CD14-positive monocyte (primary cell): ENCODE measurements at regions not wholly inside any gene's neighbourhood (a gene's known extent, or its start where the extent isn't known, plus 50 kb on each side); places are given as distances from the start of the nearest gene placed in this dataset.

Source experiments
- DNase-seq, 3 donors: peaks; one replicate each; pipeline ENCODE4 v3.0.0-alpha.2; 2011 to 2022
- H2AFZ ChIP-seq: 2 replicates; pipeline ENCODE4 v1.6.0; 2012; ENCODE audit warnings: mild to moderate bottlenecking, low read depth, low read length, inconsistent platforms; ENCODE audit not compliant: insufficient read depth, poor library complexity, severe bottlenecking
- H3K27ac ChIP-seq, 2 donors: 1 replicate in 1 of 2; 2 replicates in 1 of 2; pipeline ENCODE4 v1.5.1; 2012 to 2013; ENCODE audit warnings: low read length in 2 of 2, control low read depth in 1 of 2, inconsistent platforms in 1 of 2, low read depth in 1 of 2, mild to moderate bottlenecking in 1 of 2
- H3K27me3 ChIP-seq, 2 donors: one replicate each; pipeline versions ENCODE4 v1.6.0 to v1.6.1; 2011 to 2013; ENCODE audit warnings: low read length in 2 of 2; ENCODE audit not compliant: control insufficient read depth in 2 of 2, insufficient read depth in 2 of 2
- H3K36me3 ChIP-seq, 2 donors: replicated peaks in 1 of 2; 1 replicate in 1 of 2; 2 replicates in 1 of 2; pipeline versions ENCODE4 v1.5.1 to v1.6.1; 2012 to 2013; ENCODE audit warnings: low read length in 2 of 2, control low read depth in 1 of 2, inconsistent platforms in 1 of 2, mild to moderate bottlenecking in 1 of 2; ENCODE audit not compliant: insufficient read depth in 2 of 2, control insufficient read depth in 1 of 2
- H3K4me1 ChIP-seq, 2 donors: 1 replicate in 1 of 2; 2 replicates in 1 of 2; pipeline versions ENCODE4 v1.5.1 to v1.6.1; 2012 to 2013; ENCODE audit warnings: low read length in 2 of 2, control low read depth in 1 of 2, inconsistent platforms in 1 of 2, mild to moderate bottlenecking in 1 of 2, moderate library complexity in 1 of 2; ENCODE audit not compliant: insufficient read depth in 2 of 2, control insufficient read depth in 1 of 2
- H3K4me2 ChIP-seq: replicated peaks from 2 replicates; pipeline ENCODE3; 2012; ENCODE audit warnings: low read length, moderate library complexity, mild to moderate bottlenecking; ENCODE audit not compliant: poor library complexity, severe bottlenecking; ENCODE audit errors: extremely low read depth
- H3K4me3 ChIP-seq, 3 experiments: fragments of 200-600 bp in 1 of 3; sonication (generic) in 1 of 3; replicated peaks in 1 of 3; 1 replicate in 2 of 3; 2 replicates in 1 of 3; pipeline ENCODE4 v1.5.1; 2011 to 2013; ENCODE audit warnings: low read length in 3 of 3, mild to moderate bottlenecking in 3 of 3, control low read depth in 2 of 3, low read depth in 2 of 3, inconsistent platforms in 1 of 3, moderate library complexity in 1 of 3
- H3K79me2 ChIP-seq: 2 replicates; pipeline ENCODE4 v1.6.0; 2012; ENCODE audit warnings: mild to moderate bottlenecking, control low read depth, inconsistent platforms, low read length, moderate library complexity; ENCODE audit not compliant: insufficient read depth
- H3K9ac ChIP-seq: 2 replicates; pipeline ENCODE4 v1.6.0; 2017; ENCODE audit warnings: low read length, mild to moderate bottlenecking; ENCODE audit not compliant: insufficient read depth, poor library complexity, severe bottlenecking
- H3K9me3 ChIP-seq, 2 donors: replicated peaks in 1 of 2; 1 replicate in 1 of 2; 2 replicates in 1 of 2; pipeline versions ENCODE4 v1.5.1 to v1.6.1; 2012 to 2013; ENCODE audit warnings: low read length in 2 of 2, control low read depth in 1 of 2; ENCODE audit not compliant: control insufficient read depth in 1 of 2, insufficient read depth in 1 of 2
- H4K20me1 ChIP-seq: 2 replicates; pipeline ENCODE4 v1.6.0; 2012; ENCODE audit warnings: mild to moderate bottlenecking, low read length, control low read depth, moderate library complexity; ENCODE audit not compliant: insufficient read depth
- H3K27ac Mint-ChIP-seq, 7 donors: one replicate each; pipeline ENCODE4 v1.8.0; 2020; ENCODE audit warnings: mild to moderate bottlenecking in 7 of 7, mixed read lengths in 7 of 7, moderate library complexity in 6 of 7, inconsistent platforms in 2 of 7
- H3K27me3 Mint-ChIP-seq, 3 donors: one replicate each; pipeline ENCODE4 v1.8.0; 2021 to 2022; ENCODE audit warnings: low read depth in 3 of 3, mild to moderate bottlenecking in 3 of 3, mixed read lengths in 3 of 3, moderate library complexity in 3 of 3, inconsistent platforms in 1 of 3
- H3K36me3 Mint-ChIP-seq, 2 donors: one replicate each; pipeline ENCODE4 v1.8.0; 2020; ENCODE audit warnings: mixed read lengths in 2 of 2, inconsistent platforms in 1 of 2, mild to moderate bottlenecking in 1 of 2
- H3K4me1 Mint-ChIP-seq: one replicate; pipeline ENCODE4 v1.8.0; 2020; ENCODE audit warnings: mild to moderate bottlenecking, mixed read lengths
- H3K4me3 Mint-ChIP-seq, 2 donors: one replicate each; pipeline ENCODE4 v1.8.0; 2020; ENCODE audit warnings: mild to moderate bottlenecking in 2 of 2, mixed read lengths in 2 of 2, moderate library complexity in 1 of 2
- H3K9me3 Mint-ChIP-seq, 7 donors: one replicate each; pipeline ENCODE4 v1.8.0; 2020 to 2022; ENCODE audit warnings: mixed read lengths in 7 of 7, mild to moderate bottlenecking in 6 of 7, moderate library complexity in 6 of 7, inconsistent platforms in 2 of 7
- WGBS: methylation state at CpG from one replicate; pipeline ENCODE4 v1.1.5; 2013; ENCODE audit warnings: missing lambda C conversion rate; ENCODE audit not compliant: insufficient coverage; 5-methylcytosine and 5-hydroxymethylcytosine counted together
- intact Hi-C, 2 donors: fragments of 100-400 bp; cut with micrococcal nuclease; formaldehyde crosslinking; loops; one replicate each; pipeline versions ENCODE4 v1.15.0 to v1.15.1; 2023
- TF ChIP-seq, protein P1 (sequence below): fragments of 200-600 bp; IDR thresholded peaks from one replicate; pipeline ENCODE4 v1.8.0; 2022; ENCODE audit warnings: antibody characterized with exemption, mild to moderate bottlenecking

DNA sequence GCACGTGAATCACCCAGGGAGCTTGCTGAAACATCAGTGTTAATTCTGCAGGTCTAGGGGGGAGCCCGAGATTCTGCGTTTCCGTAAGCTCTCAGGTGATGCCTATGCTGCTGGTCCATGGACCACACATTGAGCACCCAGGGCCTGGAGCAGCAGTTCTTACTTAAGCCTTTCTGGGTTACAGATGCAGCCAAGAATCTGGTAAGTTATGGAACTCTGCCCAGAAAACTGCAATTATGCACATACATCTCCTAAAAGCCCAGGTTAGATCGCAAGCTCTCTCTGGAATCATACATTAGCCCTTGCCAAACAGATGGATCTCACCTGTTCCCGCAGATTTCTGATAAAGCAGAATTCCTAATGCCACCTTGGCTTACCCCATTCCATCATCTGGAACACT, 265.9 kb upstream of the SALL1 start:
- Histone ChIP-seq H3K27ac (no peak overlapping the region), H3K4me1 (no peaks in the 10 kb centered on the region), H3K4me2 (no peak overlapping the region), H3K9ac (no peak overlapping the region), H3K27me3 (no peaks in the 10 kb centered on the region), H3K4me3 (no peak overlapping the region), H2AFZ (no peak overlapping the region), H3K9me3 (no peaks in the 10 kb centered on the region), H3K79me2 (no peaks in the 10 kb centered on the region), H4K20me1 (no peaks in the 10 kb centered on the region), H3K36me3 (no peaks in the 10 kb centered on the region)
- intact Hi-C loops, result no loop called here
- TF ChIP-seq, protein P1, sequence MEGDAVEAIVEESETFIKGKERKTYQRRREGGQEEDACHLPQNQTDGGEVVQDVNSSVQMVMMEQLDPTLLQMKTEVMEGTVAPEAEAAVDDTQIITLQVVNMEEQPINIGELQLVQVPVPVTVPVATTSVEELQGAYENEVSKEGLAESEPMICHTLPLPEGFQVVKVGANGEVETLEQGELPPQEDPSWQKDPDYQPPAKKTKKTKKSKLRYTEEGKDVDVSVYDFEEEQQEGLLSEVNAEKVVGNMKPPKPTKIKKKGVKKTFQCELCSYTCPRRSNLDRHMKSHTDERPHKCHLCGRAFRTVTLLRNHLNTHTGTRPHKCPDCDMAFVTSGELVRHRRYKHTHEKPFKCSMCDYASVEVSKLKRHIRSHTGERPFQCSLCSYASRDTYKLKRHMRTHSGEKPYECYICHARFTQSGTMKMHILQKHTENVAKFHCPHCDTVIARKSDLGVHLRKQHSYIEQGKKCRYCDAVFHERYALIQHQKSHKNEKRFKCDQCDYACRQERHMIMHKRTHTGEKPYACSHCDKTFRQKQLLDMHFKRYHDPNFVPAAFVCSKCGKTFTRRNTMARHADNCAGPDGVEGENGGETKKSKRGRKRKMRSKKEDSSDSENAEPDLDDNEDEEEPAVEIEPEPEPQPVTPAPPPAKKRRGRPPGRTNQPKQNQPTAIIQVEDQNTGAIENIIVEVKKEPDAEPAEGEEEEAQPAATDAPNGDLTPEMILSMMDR, result no peak
- no peak for DNase-seq
- no peak overlapping the region for H3K27ac Mint-ChIP-seq
- H3K36me3 Mint-ChIP-seq, result no peaks in the 10 kb centered on the region
- 87% methylated on average over 5 of the region's 6 CpGs for WGBS
- H3K4me1 Mint-ChIP-seq, result no peaks in the 10 kb centered on the region
- H3K27me3 Mint-ChIP-seq, result no peaks in the 10 kb centered on the region
- H3K9me3 Mint-ChIP-seq, result peaks cover 0 to 7% (median 3%) of the 10 kb centered on the region in 7 donors
- no peak overlapping the region for H3K4me3 Mint-ChIP-seq

DNA sequence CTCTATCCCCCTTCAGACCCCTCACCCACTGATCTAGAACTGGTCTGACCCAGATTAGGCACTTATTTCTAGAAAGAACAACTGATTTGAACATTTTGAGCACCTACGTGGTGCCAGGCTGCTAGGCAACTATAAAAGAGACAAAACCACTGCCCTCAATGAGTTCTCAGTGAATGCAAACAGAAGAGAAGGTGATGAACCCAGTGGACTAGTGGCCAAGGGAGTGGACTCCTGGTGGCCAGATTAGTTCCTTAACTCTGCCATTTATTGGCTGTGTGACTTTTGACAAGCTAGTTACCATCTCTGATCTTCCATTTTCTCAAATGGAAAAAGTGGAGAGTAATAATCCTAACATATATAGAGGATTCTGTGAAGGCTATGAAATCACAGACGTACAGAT, 259.1 kb upstream of the SALL1 start:
- H3K9me3 ChIP-seq, result no peaks in the 10 kb centered on the region
- Mint-ChIP-seq H3K36me3 (no peaks in the 10 kb centered on the region), H3K4me3 (no peak overlapping the region), H3K27ac (no peak overlapping the region), H3K9me3 (peaks cover 0 to 3% (median 0%) of the 10 kb centered on the region in 7 donors), H3K27me3 (peaks cover 0 to 2% (median 0%) of the 10 kb centered on the region in 3 donors), H3K4me1 (no peaks in the 10 kb centered on the region)
- H3K4me3 ChIP-seq, result no peak overlapping the region
- TF ChIP-seq, protein P1, result no peak
- no peaks in the 10 kb centered on the region for H3K4me1 ChIP-seq
- H3K27ac ChIP-seq, result no peak overlapping the region
- no peaks in the 10 kb centered on the region for H3K27me3 ChIP-seq
- no peaks in the 10 kb centered on the region for H3K36me3 ChIP-seq
- H3K9ac ChIP-seq, result no peak overlapping the region
- no CpG with 5 or more reads among the region's 2 CpGs for WGBS
- DNase-seq, result no peak
- intact Hi-C loops, result no loop called here
- no peaks in the 10 kb centered on the region for H3K79me2 ChIP-seq
- no peaks in the 10 kb centered on the region for H4K20me1 ChIP-seq
- no peak overlapping the region for H3K4me2 ChIP-seq
- H2AFZ ChIP-seq, result no peak overlapping the region
